NCI-H2029 treated with DMSO at 0.1 percent for 48 hours (cell line): ENCODE measurements at regions not wholly inside any gene's neighbourhood (a gene's known extent, or its start where the extent isn't known, plus 50 kb on each side); places are given as distances from the start of the nearest gene placed in this dataset.

Source experiments
- DNase-seq: peaks from one replicate; lab custom pipeline; 2025; lab: John Stamatoyannopoulos, UW

GRCh38 chr1:87820668-87821334 lies 492.1 kb downstream of the LMO4 start:
- no peak for DNase-seq

DNA sequence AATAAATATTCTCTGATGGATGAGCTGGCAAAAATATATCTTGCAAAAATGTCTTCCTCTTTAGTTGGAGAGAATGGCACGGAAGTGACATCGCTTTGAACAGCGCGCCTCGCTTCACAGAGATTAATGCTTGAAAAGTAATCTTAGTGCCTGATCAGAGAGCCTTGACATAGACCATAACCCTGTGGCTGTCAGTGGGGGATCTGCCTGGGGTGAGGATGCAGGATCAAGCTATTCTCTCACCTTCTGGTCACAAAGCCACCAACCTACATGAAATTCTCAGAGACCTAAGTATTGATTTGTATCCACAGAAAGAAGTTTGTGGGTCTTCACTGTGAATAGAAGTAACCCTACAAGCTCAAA lies 492.6 kb downstream of the LMO4 start:
- DNase-seq = no peak

- DNase-seq = peak; percentile 18
Observed at GRCh38 chr1:87826681-87827251, 498.1 kb downstream of the LMO4 start.

DNA sequence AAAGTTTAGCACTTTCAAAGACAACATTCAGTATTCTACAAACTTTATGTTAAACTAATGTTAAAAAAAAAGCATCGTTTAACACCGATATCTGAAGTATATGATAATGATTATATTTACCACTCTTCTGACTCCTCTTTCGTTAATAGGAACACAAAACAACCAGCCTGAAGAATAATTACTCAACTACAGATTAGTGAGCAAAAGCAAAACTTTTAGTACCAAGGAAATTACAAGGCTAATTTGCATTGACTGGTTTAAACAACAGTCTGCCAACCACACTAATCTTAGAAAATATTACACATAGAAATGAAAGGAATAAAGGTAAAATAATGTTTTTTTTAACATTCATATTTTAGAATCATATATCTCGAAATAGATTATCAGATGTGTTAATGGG lies 500.7 kb downstream of the LMO4 start:
- no peak for DNase-seq

DNA sequence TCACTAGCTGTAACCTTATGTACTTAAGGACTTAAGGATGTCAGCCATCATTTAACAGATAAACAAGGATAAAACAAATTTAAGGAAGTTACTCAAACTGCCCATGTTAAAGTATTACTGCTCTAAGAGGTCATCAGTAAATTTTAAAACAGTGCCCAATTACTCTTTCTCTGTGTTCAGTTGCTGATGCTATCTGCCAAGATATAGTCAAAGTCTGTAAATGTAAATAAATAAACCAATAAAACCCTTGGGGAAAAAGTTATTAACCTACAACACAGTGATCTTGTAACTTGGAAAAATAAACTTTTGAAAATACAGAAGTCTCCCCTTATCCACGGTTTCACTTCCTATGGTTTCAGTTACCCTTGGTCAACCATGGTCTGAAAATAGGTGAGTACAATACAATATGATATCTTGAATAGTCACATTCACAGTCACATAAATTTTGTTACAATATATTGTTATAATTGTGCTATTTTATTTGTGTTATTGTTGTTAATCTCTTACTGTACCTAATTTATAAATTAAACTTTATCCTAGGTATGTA lies 501.8 kb downstream of the LMO4 start:
- DNase-seq = no peak

DNA sequence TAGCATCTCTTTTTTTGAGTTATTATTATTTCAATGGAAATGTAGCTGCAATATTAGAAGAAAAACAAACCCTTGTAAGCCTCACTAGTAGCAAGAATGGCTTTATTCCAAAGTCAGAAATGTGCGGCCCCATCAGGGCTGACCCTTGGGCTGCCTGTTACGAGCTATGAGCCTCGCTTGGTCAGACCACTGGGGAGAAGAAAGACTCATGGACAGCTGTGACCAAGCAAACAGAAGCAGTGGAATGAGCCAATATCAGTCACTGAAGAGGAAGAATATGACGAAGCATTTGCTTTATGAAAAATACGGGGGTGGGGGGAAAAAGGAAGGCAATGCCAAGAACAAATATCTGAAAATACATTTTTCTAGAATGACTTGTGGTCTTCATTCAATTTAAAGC lies 504.5 kb downstream of the LMO4 start:
- DNase-seq = no peak

- DNase-seq = no peak
Observed at GRCh38 chr1:87834151-87834550, 505.5 kb downstream of the LMO4 start.

DNA sequence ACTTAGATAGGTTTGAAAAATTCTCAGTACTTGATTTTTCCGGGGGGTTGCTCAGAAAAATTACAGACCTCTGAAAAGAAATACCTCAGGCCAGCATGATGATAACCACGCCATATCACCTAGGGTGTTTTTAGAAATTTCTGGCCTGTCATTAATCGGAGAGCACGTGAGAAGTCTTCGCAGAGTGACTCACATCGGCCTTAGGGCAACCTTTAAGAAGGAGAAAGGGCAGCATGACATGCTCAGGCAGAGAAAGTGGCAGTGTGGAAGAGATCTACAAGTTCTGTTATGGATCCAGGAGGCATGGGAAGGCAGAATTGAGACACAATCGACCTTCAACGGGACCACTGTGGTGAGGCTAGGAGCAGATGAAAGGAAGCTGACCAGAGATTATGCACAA lies 506.3 kb downstream of the LMO4 start:
- no peak for DNase-seq

DNA sequence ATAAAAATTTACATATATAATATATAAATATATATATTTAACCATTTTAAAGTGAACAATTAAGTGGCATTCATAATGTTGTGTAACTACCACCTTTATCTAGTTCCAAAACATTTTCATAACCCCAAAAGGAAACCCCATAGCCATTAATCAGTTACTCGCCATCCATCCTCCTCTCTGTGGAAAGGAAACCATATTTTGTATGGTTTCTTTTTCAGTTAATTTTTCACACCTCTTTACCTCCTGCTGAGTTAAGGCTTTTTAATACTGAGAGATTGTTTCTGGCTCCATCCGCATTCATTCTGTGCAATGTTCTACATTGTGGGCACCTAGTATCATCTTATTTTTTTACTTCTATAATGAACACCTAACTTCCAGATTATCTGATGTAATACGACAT lies 512.1 kb downstream of the LMO4 start:
- DNase-seq = no peak

DNA sequence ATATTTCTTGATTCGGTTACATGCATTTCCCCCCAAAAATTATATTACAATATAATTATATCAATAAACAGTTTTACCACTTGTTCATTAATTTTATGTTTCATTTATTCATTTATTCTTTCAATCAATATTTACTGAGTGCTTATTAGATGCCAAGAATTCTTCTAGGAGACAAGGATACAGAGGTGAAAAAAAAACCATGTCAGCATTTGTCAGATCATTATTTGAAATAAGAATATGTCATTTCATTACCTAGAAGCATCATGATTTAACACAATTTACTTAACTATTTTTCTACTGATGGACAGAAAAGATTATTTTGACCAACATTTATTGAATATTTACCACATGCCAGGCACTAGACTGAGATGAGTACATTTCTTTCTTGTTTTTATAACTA lies 512.7 kb downstream of the LMO4 start:
- no peak for DNase-seq

- DNase-seq = no peak
Observed at GRCh38 chr1:87842156-87842555, 513.5 kb downstream of the LMO4 start.

DNA sequence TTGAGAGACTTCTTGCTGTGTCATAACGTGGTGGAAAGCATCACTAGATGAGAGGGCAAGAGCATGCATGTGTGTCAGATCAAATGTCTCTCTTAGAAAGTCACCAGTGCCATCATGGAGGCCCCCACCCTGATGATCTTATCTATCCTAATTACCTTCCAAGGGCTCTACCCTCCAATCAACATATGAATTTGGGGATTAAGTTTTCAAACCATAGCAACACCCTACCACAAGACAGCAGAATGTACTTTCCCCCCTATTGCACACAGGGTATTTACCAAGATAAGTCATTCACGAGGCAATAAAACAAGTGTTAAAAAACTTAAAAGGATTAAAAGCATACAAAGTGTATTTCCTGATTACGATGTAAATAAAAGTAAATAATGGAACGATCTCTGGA lies 515.6 kb downstream of the LMO4 start:
- no peak for DNase-seq

- no peak for DNase-seq
Observed at GRCh38 chr1:87851490-87851889, 522.8 kb downstream of the LMO4 start.

DNA sequence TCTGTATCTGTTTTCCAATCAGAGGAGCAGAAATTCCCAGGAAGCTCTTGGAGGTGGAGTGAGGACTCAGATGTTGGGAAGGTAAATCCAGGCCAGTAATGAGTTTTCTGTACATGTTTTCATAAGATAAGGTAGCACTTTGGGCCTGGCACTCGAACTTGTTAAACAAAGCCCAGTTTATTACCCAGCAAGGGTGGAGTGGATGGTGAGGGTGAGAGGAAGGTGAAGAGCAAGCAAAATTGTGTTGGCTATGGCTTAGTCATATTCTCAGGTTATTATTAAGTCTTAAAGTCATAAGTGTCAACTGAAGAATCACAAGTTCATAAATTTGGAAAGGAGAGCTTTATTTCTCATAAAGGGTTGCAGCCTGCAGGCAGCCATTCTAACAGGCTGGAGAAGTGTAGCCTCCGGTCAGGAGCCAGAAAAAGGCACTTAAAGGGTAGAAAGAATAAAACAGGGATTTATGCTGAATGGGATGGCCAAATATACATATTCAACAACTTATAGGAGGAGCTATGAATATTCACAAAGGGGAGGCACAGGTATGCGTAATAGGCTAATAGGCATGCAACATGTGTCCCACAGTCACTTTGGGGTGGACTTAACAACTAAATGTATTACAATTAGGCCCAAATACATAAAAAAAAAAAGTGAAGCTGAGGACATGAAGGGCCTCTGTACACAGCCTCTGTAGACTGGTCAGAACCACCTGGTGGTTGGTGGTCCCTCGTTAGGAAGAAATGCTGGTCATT lies 523.9 kb downstream of the LMO4 start:
- DNase-seq = no peak

DNA sequence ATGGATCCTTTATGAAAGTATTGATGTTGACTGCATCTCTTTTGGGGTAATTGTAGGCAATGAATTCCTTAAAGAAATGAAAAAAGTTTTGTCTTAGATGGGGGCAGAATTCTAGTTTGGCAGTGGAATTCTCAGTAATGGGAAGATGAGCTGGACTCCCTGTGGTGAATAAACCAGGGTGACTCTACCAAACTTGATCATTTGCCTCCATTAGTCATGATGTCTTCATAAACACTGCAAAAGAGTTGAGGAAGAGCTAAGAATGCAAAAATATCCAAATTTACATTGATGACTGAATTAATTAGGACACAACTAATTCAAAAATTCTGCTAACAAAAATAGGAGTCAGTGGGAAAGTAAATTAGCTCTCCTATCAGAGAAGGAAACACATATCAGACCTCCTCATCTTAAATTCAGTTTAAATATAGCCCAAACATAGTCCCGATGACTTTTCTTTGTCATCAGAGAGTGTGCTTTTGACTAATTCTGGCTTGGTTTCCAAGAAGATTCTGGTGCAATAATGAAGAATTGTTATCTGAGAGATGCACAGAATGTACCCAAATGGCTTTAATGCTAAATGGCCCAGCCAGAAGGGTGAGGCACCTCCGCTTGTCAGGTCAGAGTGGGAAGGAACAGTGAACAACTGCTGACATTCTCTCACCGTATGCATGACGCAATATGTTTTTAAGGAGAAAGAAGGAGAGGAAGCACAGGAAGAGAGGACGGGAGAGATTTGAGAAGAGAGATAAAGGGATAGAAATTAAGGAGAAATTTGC lies 525.1 kb downstream of the LMO4 start:
- DNase-seq = no peak

DNA sequence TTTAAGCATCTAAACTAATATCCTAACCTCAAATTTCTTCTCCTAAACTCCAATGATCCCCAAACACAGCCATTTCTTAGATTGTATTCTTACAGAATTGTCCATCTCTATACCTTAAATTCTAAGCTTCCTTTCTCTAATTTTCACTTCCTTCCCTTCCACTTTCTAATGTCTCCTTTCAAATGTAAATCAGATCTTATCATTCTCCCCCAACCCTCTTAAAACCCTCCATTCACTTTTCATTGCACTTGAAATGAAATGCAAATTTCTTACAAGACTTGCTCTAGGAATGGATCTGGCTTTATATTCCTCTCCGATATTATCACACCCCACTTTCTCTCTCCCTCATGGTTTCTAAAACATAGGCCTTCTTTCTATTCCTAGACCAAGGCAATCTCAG lies 534.6 kb downstream of the LMO4 start:
- no peak for DNase-seq

DNA sequence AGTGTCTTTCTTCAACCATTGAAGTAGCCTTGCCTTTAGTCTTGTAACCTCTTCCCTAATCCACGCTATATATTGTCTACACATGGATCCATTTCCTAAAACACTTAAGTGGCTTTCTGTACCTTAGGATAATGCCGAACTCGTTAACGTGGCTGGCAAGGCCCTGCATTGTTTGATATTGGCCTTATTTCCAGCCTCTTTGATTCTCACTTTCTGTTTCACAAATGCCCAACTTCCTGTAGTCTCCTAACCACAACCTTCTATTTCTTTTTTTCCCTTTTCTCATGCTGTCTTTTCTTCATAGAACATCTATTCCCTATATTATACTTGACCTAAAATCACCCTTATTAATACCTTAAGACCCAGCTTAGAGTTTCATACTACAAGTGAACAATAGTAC lies 536.0 kb downstream of the LMO4 start:
- no peak for DNase-seq

DNA sequence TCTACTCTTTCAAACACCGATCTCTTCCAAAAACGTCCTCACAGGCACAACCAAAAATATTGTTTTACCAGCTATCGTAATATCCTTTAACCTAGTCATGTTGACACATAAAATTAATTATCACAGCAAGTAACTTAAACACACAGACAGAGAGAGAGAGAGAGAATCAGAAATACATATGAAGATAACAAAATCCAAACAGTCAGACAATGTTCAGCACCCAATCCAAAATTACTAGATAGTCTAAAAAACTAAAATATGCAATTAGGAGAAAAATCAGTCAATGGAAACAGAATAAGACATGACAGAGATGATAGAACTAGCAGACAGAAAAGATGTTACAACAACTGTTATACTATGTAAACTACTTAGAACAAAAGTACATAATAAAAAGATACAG lies 537.7 kb downstream of the LMO4 start:
- DNase-seq = no peak

GRCh38 chr1:87867626-87868025 lies 538.9 kb downstream of the LMO4 start:
- no peak for DNase-seq

DNA sequence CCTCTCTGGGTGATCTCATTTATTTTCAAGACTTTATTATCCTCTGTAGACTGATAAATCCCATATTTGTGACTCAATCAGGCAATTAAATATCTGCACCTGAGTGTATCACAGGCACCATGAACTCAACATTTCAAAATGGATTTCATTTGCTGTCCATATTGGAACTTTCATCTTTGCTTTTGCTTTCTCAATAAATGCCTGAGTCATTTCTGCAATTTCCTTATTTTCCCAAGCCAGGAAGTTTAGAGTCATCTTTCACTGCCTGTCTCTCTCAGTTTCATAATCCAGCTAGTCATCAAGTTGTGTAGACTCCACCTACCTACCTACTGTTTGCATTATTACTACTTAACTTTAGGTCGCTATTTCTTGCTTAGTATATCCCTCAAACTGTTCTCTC lies 540.9 kb downstream of the LMO4 start:
- DNase-seq = no peak

- no peak for DNase-seq
Observed at GRCh38 chr1:87872189-87872588, 543.5 kb downstream of the LMO4 start.

DNA sequence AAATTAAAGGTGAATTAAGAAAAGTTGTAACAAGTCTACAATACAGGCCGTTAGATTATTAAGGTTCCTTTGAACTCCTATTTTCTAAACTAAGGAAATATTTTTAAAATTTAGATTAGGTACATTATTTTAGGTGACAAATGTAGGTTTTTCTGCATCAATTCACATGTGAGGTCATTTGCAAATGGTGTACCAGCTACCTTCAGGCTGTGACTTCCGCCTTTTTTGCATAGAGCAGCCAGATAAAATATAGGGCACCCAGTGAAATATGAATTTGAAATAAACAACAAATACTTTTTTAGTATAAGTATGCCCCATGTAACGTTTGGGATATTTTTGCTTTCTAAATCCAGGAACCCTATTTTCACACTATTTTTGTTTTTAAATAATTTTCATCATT lies 544.0 kb downstream of the LMO4 start:
- no peak for DNase-seq

- no peak for DNase-seq
Observed at GRCh38 chr1:87878873-87879272, 550.2 kb downstream of the LMO4 start.
